ENCODE measurements at regions not wholly inside any gene's neighbourhood (a gene's known extent, or its start where the extent isn't known, plus 50 kb on each side); places are given as distances from the start of the nearest gene placed in this dataset.

GRCh38 chr6:16998461-16998860, 103.4 kb upstream of the STMND1 start:
- Histone ChIP-seq H3K79me2 (ENCODE audit: control insufficient read depth, insufficient read depth, low read length) (no peaks in the 10 kb centered on the region), H4K20me1 (replicated peaks; ENCODE audit: control insufficient read depth, extremely low read depth, insufficient read depth, low read length) (no peaks in the 10 kb centered on the region), H3K9ac (replicated peaks; ENCODE audit: extremely low read depth, insufficient read depth, low read length) (no peak overlapping the region), H3K9me3 (replicated peaks; ENCODE audit: control insufficient read depth, insufficient read depth, low read length) (no peaks in the 10 kb centered on the region), H3K4me3 (replicated peaks in 1 of 3; ENCODE audit: insufficient read depth in 1 of 3, low read depth in 1 of 3, low read length in 3 of 3) (no peak overlapping the region), H3K36me3 (ENCODE audit: control insufficient read depth in 2 of 2, extremely low read depth in 1 of 2, insufficient read depth in 2 of 2, low read length in 2 of 2) (no peaks in the 10 kb centered on the region), H3K9me1 (replicated peaks; ENCODE audit: control insufficient read depth, extremely low read depth, insufficient read depth, low read length) (no peaks in the 10 kb centered on the region), H3K27me3 (ENCODE audit: control insufficient read depth in 2 of 2, insufficient read depth in 2 of 2, low read length in 2 of 2) (peaks cover 7 to 17% of the 10 kb centered on the region in 2 experiments), H3K27ac (ENCODE audit: insufficient read depth, low read depth, low read length) (no peak overlapping the region), H2AFZ (ENCODE audit: low read depth, low read length) (no peak overlapping the region), H3K4me2 (ENCODE audit: insufficient read depth, low read length) (no peak overlapping the region), H3K4me1 (ENCODE audit: control insufficient read depth, extremely low read depth, insufficient read depth, low read length) (no peaks in the 10 kb centered on the region)
- no TSS peak for BruUV-seq (replicated peaks)
- FAIRE-seq: no peak
- intact Hi-C loops (cut with micrococcal nuclease): no loop called here
- ChIA-PET POLR2A (no interaction called here), CTCF (interaction anchor here (1.0 kb wide), 1 partner anchor 88 kb away, joined by 3 read pairs; no protein-coding TSS in a partner anchor)
- DNase-seq (ENCODE audit: low read depth, low spot score): no peak
- dilution Hi-C loops (cut with MboI; ENCODE audit: extremely low pct_ligation_motif_present, low sequenced_read_pairs): no loop called here
- TF ChIP-seq MYC (IDR thresholded peaks at IDR 0.05; ENCODE audit: low read depth, low read length): no peak
- no peak for TF ChIP-seq JUN (IDR thresholded peaks at IDR 0.05; ENCODE audit: borderline replicate concordance, insufficient read depth, insufficient read length, low read depth)
- no peak for TF ChIP-seq CTCF (IDR thresholded peaks at IDR 0.05; ENCODE audit: extremely low read depth in 1 of 2, insufficient read depth in 1 of 2, low read depth in 1 of 2, low read length in 2 of 2)
- no peak for TF ChIP-seq FOS (IDR thresholded peaks at IDR 0.05; ENCODE audit: borderline replicate concordance, insufficient read depth, low read length)
- TF ChIP-seq POLR2A (IDR thresholded peaks at IDR 0.05; ENCODE audit: low read depth, low read length): no peak
- no peak for TF ChIP-seq EZH2 (IDR thresholded peaks at IDR 0.05; ENCODE audit: borderline replicate concordance, low read depth, low read length, severe bottlenecking)
- TF ChIP-seq MAX (IDR thresholded peaks at IDR 0.05; ENCODE audit: insufficient read depth, insufficient read length): no peak
- no peak for TF ChIP-seq GATA2 (IDR thresholded peaks at IDR 0.05; ENCODE audit: insufficient read depth, insufficient read length, low read depth, low read length)
- TF ChIP-seq POLR2AphosphoS5 (IDR thresholded peaks at IDR 0.05; ENCODE audit: insufficient read depth, low read depth, low read length): no peak

Measured in endothelial cell of umbilical vein (primary cell).